Peyer's patch (tissue), 4 donors: ENCODE measurements at regions not wholly inside any gene's neighbourhood (a gene's known extent, or its start where the extent isn't known, plus 50 kb on each side); places are given as distances from the start of the nearest gene placed in this dataset.

Source experiments
- CTCF ChIP-seq, 6 experiments: fragments of 450-650 bp in 4 of 6; fragments of 200-600 bp in 2 of 6; sonication (generic) in 1 of 6; IDR thresholded peaks; one replicate each; pipeline ENCODE4 v1.5.1; 2017 to 2019; ENCODE audit warnings: antibody characterized with exemption in 6 of 6, mild to moderate bottlenecking in 3 of 6, moderate library complexity in 1 of 6
- POLR2A ChIP-seq, 2 donors: fragments of 450-650 bp; IDR thresholded peaks; one replicate each; pipeline ENCODE4 v1.5.1; 2017; ENCODE audit warnings: antibody characterized with exemption in 2 of 2, mild to moderate bottlenecking in 2 of 2, moderate library complexity in 2 of 2

GRCh38 chr1:181179279-181179986 is 90.9 kb downstream of the IER5 start:
- no peak for TF ChIP-seq POLR2A (IDR thresholded peaks at IDR 0.05)
- TF ChIP-seq CTCF (IDR thresholded peaks at IDR 0.05), result no peak
